Stimulated activated effector memory CD8-positive, alpha-beta T cell treated with anti-CD3 and anti-CD28 coated beads, Interleukin-12 subunit alpha, Interleukin-12 subunit beta, amount 100 ng/mL, for 72 hours (primary cell): ENCODE measurements at regions not wholly inside any gene's neighbourhood (a gene's known extent, or its start where the extent isn't known, plus 50 kb on each side); places are given as distances from the start of the nearest gene placed in this dataset.

ENCODE experiments used
- ATAC-seq: fragments of 150-1000 bp; cut with Tn5 transposase; 2 replicates; pipeline ENCODE4 v1.10.0; 2021
- DNase-seq, 2 donors: peaks; one replicate each; pipeline ENCODE4 v3.0.0; 2021 to 2022; ENCODE audit warnings: low spot score in 2 of 2
- H3K27ac Mint-ChIP-seq: one replicate; pipeline ENCODE4 v1.8.0; 2022; ENCODE audit warnings: mild to moderate bottlenecking, mixed read lengths
- H3K36me3 Mint-ChIP-seq: one replicate; pipeline ENCODE4 v1.8.0; 2022; ENCODE audit warnings: mild to moderate bottlenecking, mixed read lengths
- H3K4me1 Mint-ChIP-seq: one replicate; pipeline ENCODE4 v1.8.0; 2022; ENCODE audit warnings: mixed read lengths
- H3K4me3 Mint-ChIP-seq: one replicate; pipeline ENCODE4 v1.8.0; 2022; ENCODE audit warnings: mild to moderate bottlenecking, mixed read lengths
- H3K9me3 Mint-ChIP-seq: one replicate; pipeline ENCODE4 v1.8.0; 2022; ENCODE audit warnings: mixed read lengths

DNA sequence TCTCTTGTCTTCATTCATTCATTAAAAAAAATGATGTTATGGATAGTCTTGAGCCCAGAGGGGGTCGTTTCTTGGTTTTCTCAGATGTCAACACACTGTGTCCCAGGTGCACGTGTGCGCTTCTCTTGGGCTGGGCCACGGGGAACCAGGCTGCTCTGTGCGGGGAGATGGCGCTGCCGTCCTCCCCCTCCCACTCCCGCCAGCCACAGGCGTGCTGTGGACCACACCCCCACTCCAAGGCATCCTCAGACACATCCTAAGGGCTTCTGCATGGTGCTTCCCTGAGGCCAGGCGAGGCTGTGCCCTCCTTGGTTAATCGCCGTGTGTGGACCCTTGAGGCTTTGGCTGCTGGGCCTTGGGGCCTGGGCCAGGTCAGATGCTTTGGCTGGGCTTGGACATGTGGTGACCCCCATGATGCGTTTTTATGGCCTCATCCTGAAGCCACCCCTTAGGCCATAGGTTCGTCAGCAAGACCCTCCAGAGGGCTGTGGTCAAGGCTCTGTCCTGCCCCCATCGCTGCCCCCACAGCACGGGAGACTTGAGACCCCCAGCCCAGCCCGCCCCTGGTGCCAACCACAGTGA is 245.7 kb upstream of the CIBAR2 start:
- no peaks in the 10 kb centered on the region for H3K36me3 Mint-ChIP-seq
- no peaks in the 10 kb centered on the region for H3K9me3 Mint-ChIP-seq
- H3K4me3 Mint-ChIP-seq = no peak overlapping the region
- H3K4me1 Mint-ChIP-seq = no peaks in the 10 kb centered on the region
- ATAC-seq (no peak), DNase-seq (no peak)
- H3K27ac Mint-ChIP-seq = no peak overlapping the region

DNA sequence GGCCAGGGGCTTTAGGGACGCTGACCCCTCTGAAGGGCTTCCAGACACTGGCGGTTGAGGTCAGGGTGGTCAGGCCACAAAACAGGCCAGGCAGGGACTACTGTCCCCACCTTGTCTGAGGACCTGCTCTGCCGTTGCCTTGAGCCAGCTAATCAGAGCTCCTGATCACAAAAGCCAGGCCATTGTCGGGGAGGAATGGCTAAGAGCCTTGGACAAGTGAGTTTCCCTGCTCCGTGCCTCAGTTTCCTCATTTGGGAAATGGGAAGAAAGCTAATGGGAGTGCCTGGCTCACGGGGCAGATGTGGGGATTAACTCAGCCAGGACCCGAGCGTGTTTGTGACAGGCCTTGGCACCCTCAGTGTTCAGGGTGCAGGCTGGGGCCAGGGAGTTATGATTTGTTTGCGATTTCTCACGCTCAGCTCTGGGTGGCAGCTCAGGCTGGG is 246.5 kb upstream of the CIBAR2 start:
- H3K4me3 Mint-ChIP-seq = no peak overlapping the region

DNA sequence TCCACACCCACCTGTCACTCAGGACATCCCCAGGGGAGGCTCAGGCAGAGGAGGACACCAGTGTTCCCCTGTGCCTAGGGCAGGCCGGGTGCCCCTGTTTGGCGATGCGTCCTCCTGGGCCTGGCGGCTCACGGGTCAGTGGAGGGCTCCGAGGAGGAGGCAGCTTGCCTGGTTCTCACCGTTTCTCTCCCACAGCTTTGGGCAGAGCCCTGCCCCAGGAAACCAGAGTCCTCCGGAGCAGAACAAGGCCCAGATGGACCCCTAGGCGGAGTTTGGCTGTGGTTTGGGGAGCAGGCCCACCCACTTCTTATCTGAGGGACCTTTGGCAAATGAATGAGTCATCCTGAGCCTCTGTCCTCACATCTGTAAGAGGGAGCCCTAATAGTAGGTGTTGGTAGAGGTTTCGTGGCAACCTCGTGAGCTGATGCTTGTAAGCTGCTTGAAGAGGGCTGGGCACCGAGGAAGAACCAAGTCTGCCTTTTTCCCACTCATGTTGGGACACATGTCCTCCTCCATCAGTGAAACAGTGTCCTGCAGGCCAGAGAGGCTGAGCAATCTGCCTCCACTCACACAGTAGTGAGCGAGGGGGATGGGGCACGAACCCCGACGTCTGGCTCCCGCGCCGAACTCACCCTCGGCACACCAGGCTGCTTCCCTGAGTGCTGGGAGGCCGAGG is 247.0 kb upstream of the CIBAR2 start:
- H3K9me3 Mint-ChIP-seq = no peaks in the 10 kb centered on the region
- no peaks in the 10 kb centered on the region for H3K36me3 Mint-ChIP-seq
- DNase-seq (no peak), ATAC-seq (no peak)
- no peak overlapping the region for H3K27ac Mint-ChIP-seq
- H3K4me1 Mint-ChIP-seq = no peaks in the 10 kb centered on the region
- no peak overlapping the region for H3K4me3 Mint-ChIP-seq

More for the DNA sequence above, 246.5 kb upstream of the CIBAR2 start:
- Mint-ChIP-seq H3K4me1 (no peaks in the 10 kb centered on the region), H3K9me3 (no peaks in the 10 kb centered on the region), H3K27ac (no peak overlapping the region), H3K36me3 (no peaks in the 10 kb centered on the region)
- DNase-seq (no peak), ATAC-seq (no peak)

DNA sequence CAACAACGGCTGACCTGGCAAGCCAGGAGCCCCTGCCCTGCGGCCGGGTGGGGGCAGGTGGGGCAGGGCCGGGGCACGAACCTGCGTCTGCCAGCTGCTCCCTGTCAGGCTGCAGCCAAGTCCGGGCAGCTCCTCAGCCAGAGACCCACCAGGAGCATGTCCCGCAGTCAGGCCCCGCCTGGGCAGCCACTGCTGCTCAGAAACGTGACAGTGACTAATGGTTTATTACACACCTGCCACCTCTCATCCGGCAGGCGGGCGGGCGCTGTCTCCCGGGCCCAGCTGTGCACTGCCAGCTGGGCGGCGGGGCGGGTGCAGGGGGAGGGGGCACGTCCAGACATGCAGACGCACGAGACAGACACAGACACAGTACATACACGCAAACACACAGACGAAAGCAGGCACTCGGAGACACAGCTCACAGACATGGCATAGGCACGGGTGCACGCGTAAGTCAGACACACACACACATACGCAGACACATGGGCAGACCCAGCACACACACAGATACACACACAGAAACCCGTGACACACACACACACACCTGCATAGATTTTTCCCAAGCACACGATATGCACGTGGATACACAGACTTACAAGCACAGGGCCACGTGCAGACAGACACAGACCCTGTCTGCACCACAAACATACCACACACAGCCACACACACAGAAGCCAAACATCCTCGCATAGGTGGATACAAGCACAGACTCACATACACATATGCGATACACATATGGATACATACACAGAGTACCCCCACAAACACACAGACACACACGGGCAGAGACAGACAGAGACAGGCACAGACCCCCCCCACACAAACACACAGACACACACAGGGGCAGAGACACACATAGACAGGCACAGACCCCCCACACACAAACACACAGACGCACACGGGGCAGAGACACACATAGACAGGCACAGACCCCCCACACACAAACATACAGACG is 248.3 kb upstream of the CIBAR2 start:
- no peak for DNase-seq
- Mint-ChIP-seq H3K4me1 (no peaks in the 10 kb centered on the region), H3K27ac (no peak overlapping the region), H3K36me3 (no peaks in the 10 kb centered on the region), H3K4me3 (no peak overlapping the region), H3K9me3 (no peaks in the 10 kb centered on the region)
- no peak for ATAC-seq

DNA sequence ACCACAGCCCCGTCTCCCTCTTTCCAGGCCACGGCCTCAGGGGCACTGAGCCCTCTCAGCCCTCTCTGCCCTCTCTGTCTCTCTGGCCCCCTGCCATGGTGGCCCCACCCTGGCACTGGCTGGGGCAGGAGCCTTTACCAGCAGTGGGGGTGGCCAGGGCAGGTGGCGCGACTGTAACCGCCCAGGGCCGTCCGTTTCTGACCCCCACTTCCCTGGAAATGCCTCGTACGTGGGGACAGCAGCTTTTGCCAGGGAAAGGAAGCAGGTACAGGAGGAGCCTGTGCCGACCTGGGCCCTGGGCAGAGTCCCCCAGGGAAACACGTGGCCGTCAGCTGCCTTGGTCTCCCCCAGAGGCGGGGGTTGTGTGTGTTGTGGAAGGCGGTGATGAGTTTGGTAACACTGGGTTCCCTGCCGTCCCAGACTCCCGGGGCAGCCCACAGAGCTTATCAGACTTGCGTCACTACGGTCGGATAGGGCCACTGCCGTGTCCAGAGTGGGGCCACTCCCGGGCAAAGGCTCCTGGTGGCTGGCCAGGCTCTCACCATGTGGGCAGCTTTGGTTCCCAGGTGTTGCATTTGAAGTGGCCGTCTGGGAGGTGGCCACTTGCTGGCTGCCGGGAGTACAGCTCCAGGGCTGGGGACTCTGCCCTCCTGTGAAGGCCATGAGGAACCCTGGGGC is 249.3 kb upstream of the CIBAR2 start:
- H3K9me3 Mint-ChIP-seq = no peaks in the 10 kb centered on the region
- DNase-seq = no peak
- no peaks in the 10 kb centered on the region for H3K4me1 Mint-ChIP-seq
- no peak overlapping the region for H3K27ac Mint-ChIP-seq
- H3K36me3 Mint-ChIP-seq = no peaks in the 10 kb centered on the region
- no peak overlapping the region for H3K4me3 Mint-ChIP-seq
- no peak for ATAC-seq

DNA sequence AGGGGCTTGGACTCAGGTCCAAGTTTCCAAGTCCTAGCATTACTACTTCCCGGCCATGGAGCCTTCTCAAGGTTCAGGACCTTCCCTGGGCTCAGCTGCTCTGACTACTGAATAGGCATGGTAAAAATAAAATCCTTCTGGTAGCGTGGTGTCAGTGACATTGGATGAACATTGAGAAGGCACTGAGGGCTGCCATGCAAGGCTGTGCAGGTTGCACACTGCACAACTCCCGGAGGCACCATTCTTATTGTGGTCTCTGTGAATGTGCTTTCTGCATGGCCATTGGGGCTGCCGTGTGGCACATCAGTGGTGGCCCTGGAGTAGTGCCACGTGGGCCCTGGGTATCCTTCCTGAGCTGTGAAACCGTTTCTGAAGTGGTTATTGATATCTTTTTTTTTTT is 250.2 kb upstream of the CIBAR2 start:
- Mint-ChIP-seq H3K4me3 (no peak overlapping the region), H3K4me1 (no peaks in the 10 kb centered on the region), H3K27ac (no peak overlapping the region), H3K36me3 (no peaks in the 10 kb centered on the region), H3K9me3 (no peaks in the 10 kb centered on the region)
- DNase-seq (no peak), ATAC-seq (no peak)

DNA sequence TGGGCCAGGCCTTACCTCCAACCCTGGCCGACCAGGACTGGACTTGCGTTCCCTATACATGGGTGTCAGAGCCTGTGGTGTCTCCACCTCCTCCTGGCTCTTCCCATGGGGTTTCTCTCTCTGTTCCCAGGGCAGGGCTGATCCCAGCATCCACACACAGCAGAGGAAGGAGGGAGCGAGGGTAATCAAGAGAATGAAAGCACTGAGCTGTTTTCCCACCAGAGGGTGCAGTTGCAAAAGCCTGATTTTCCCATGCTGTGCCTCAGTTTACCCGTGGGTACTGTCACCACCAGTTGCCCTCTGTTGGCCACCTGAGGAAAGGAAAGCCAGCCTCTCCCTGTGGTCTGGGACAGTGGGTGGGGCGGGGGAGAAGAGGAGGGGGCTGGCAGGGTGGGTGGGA is 249.7 kb upstream of the GSE1 start:
- no peak overlapping the region for H3K27ac Mint-ChIP-seq
- H3K4me1 Mint-ChIP-seq = no peaks in the 10 kb centered on the region
- no peaks in the 10 kb centered on the region for H3K9me3 Mint-ChIP-seq
- ATAC-seq = no peak
- H3K36me3 Mint-ChIP-seq = no peaks in the 10 kb centered on the region
- no peak overlapping the region for H3K4me3 Mint-ChIP-seq
- no peak for DNase-seq

DNA sequence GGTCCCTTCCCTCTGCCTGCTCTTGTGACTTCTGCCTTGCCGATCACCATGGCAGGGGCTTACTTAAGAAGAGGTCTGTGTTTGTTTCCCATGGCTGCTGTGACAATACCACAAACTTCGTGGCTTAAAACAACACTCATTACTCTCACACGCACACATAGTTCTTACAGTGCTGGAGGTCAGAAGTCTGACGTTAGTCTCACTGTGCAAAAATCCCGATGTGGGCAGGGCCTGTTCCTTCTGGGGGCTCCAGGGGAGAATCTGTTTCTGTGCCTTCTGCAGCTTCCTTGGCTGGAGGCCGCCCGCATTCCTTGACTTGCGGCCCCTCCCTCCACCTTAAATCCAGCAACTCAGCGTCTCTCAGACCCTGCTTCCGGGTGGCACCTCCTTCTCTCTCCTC is 249.2 kb upstream of the GSE1 start:
- no peaks in the 10 kb centered on the region for H3K36me3 Mint-ChIP-seq

DNA sequence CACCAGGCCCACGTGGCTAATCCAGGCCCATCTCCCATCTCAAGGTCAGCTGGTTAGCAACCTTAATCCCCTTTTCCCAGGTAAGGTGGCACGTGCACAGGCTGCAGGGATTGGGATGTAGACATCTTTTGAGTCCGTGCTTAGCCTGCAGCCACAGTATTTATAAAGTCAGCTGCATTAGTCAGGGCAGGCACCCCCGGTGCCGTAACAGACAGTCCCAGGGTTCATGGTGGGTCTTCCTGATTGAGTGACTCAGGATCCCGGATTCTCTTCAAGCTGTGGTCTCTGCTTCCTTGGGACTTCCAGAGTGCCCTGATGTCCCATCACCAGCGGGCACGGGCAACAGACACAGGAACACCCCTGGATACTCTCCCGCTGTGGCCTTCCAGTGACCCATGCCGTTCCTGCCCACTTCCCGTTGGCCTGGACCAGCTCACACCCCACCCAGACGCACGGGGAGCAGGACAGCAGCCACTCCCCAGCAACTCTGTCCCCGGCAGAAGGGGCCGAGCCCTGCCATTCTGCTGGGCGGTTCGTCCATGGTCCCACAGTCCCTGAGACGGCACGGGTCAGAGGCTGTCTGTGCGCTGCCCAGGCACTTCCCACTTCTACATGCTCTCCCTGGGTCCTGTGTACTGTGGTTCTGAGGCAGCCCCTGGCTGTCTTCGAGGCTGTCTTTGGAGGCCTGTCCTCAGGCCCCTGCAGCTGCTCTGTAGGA is 248.6 kb upstream of the GSE1 start:
- no peaks in the 10 kb centered on the region for H3K9me3 Mint-ChIP-seq
- H3K27ac Mint-ChIP-seq = no peak overlapping the region
- H3K36me3 Mint-ChIP-seq = no peaks in the 10 kb centered on the region
- H3K4me1 Mint-ChIP-seq = no peaks in the 10 kb centered on the region
- no peak for DNase-seq
- no peak for ATAC-seq
- H3K4me3 Mint-ChIP-seq = no peak overlapping the region

More for the DNA sequence above, 249.2 kb upstream of the GSE1 start:
- Mint-ChIP-seq H3K9me3 (no peaks in the 10 kb centered on the region), H3K4me1 (no peaks in the 10 kb centered on the region), H3K27ac (no peak overlapping the region), H3K4me3 (no peak overlapping the region)
- ATAC-seq = no peak
- DNase-seq = no peak

DNA sequence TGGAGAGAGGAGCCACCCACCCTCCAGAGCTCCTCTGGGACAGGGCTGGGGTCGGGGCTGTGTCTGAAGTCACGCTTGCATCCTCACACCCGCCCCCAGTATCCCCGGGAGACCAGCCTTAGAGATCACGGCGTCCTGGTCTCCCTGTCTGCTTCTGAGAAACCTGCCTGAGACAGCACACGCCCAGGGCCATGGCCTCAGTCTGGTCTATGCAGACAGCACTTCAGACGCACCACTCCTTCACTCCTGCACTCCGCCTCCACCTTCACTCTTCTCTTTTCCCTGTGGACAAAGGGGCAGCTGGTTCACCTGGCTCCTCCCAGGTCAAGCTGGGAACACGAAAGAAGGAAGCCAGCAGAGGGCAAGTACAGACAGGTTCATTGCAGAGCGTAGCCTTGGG is 248.0 kb upstream of the GSE1 start:
- no peaks in the 10 kb centered on the region for H3K4me1 Mint-ChIP-seq
- DNase-seq (no peak), ATAC-seq (no peak)
- H3K27ac Mint-ChIP-seq = no peak overlapping the region
- no peak overlapping the region for H3K4me3 Mint-ChIP-seq
- no peaks in the 10 kb centered on the region for H3K36me3 Mint-ChIP-seq
- H3K9me3 Mint-ChIP-seq = no peaks in the 10 kb centered on the region

DNA sequence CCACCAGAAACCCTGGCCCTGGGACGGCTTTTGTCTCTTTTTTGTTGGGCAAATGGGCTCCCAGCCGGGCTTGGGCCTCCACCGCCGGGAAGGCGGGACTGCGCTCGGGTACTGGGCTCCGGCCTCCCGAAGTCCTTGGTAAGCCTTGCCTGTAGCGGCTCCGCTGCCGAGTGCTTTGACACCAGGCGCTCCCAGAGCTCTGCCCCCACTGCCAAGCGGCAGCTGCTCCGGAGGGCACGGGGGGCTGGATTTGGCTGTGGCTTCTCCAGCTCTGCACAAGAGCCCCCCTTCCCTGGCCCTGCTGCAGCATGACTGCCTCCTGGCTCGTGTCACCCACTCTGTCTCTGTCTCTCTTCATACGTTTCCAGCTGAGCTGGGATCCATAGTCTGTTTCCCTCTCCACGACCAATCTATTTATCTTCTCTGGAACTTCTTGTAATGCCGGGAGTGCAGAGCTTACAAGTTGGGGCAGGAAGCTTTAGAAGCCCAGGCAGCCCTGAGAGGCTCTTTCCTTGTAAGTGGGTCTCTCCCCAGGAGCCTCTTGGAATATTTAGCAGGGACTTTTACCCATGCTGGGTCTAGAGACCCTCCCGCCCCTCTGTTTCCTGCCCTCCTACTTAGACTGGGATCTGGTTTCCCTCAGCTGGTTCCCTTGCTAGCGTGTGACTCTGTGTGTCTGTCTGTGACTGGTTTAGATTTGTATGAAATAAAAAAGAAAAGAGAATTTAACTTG is 246.9 kb upstream of the GSE1 start:
- no peaks in the 10 kb centered on the region for H3K36me3 Mint-ChIP-seq
- H3K4me1 Mint-ChIP-seq = no peaks in the 10 kb centered on the region
- DNase-seq (no peak), ATAC-seq (no peak)
- no peak overlapping the region for H3K27ac Mint-ChIP-seq
- H3K4me3 Mint-ChIP-seq = no peak overlapping the region
- H3K9me3 Mint-ChIP-seq = no peaks in the 10 kb centered on the region

DNA sequence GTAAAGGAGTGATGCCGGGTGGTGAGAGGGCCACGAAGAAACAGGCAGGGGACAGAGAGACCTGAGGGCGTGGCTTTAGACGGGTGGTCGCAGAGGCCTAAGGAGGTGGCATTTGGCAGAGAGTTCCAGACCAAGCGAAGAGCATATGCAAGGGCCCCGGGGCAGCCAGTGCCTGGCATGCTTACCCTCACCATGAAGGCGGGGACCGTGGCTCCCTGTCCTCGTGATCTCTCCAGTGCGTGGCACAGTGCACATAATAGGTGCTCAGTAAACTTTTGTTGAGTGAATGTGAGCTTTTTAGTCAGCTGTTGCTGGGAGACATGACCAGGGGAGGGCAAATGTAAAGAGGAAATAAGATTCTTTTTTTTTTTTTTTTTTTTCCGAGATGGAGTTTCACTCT is 245.6 kb upstream of the GSE1 start:
- no peak for DNase-seq
- no peaks in the 10 kb centered on the region for H3K4me1 Mint-ChIP-seq
- no peak overlapping the region for H3K4me3 Mint-ChIP-seq
- no peaks in the 10 kb centered on the region for H3K36me3 Mint-ChIP-seq
- ATAC-seq = no peak
- no peak overlapping the region for H3K27ac Mint-ChIP-seq
- H3K9me3 Mint-ChIP-seq = no peaks in the 10 kb centered on the region

DNA sequence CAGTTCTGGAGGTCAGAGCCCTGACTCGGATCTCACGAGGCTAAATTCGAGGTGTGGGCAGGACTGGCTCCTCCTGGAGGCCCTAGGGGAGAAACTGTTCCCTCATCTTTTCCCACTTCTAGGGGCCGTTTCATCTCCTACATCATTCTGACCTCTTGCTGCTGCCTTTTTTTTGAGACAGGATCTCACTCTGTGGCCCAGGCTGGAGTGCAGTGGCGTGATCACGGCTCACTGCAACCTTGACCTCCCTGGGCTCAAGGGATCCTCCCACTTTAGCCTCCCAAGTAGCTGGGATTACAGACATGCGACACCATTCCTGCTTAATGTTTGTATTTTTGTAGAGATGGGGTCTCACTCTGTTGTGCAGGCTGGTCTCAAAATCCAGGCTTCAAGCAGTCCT is 244.1 kb upstream of the GSE1 start:
- Mint-ChIP-seq H3K27ac (no peak overlapping the region), H3K4me1 (no peaks in the 10 kb centered on the region), H3K9me3 (no peaks in the 10 kb centered on the region), H3K36me3 (no peaks in the 10 kb centered on the region), H3K4me3 (no peak overlapping the region)
- no peak for ATAC-seq
- no peak for DNase-seq

DNA sequence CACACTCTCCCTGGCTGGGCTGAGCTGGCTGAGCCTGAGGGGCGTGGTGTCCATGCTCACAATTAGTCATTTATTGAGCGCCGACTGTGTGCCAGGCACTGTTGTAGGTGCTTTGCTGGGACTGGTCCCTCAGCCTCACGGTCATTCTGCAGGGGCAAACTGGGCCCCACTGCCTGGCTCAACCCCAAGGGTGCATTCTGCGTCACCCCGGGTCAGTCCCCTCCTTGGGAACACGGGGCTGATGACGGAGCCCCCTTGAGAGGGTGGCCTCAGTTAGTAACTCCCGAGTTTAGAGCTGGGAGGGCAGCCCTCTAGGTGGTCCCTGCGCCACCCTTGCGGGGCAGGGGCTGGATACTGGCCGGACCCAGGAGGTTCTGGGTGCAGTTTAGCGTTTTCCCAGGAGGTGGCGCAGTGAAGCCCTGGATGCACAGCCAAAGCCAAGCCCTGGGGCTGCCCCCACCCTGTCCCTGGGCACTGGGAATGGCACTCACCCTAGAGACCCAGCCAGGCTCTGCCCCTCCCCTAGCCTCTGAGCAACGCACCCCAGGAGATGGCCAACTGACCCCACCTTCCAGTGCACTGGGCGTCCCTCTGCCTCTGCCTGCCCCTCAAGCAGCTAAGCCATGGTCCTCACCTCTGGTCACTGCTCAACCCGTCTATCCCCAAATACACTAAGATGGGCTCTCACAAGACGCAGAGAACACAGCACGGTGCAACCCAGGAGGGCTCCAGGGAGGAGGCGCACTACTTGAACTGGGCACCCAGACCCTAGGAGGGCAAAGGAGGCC is 243.2 kb upstream of the GSE1 start:
- DNase-seq (peak; percentile 45 to 76), ATAC-seq (no peak)

More for the DNA sequence above, 243.2 kb upstream of the GSE1 start:
- no peaks in the 10 kb centered on the region for H3K9me3 Mint-ChIP-seq
- no peaks in the 10 kb centered on the region for H3K4me1 Mint-ChIP-seq
- no peaks in the 10 kb centered on the region for H3K36me3 Mint-ChIP-seq
- H3K27ac Mint-ChIP-seq = no peak overlapping the region
- no peak overlapping the region for H3K4me3 Mint-ChIP-seq
